ENCODE measurements at regions not wholly inside any gene's neighbourhood (a gene's known extent, or its start where the extent isn't known, plus 50 kb on each side); places are given as distances from the start of the nearest gene placed in this dataset.

GRCh38 chr3:124119056-124119716 lies 127.3 kb upstream of the ROPN1 start:
- Histone ChIP-seq H3K4me3 (ENCODE audit: low read depth in 1 of 2, low read length in 2 of 2) (no peak overlapping the region), H3K27ac (ENCODE audit: low read depth, low read length) (no peak overlapping the region), H3K9me3 (ENCODE audit: low read length) (no peaks in the 10 kb centered on the region), H3K9ac (ENCODE audit: low read length) (no peak overlapping the region), H3K4me1 (ENCODE audit: insufficient read depth, low read length) (no peaks in the 10 kb centered on the region), H3K27me3 (ENCODE audit: control insufficient read depth in 1 of 2, insufficient read depth in 2 of 2, low read length in 2 of 2) (no peaks in the 10 kb centered on the region), H3K36me3 (ENCODE audit: insufficient read depth, low read length) (no peaks in the 10 kb centered on the region)

- no peaks in the 10 kb centered on the region for H3K36me3 ChIP-seq (ENCODE audit: insufficient read depth, low read length)
- H3K27me3 ChIP-seq (ENCODE audit: control insufficient read depth in 1 of 2, insufficient read depth in 2 of 2, low read length in 2 of 2) = no peaks in the 10 kb centered on the region
- H3K4me3 ChIP-seq (ENCODE audit: low read depth in 1 of 2, low read length in 2 of 2) = no peak overlapping the region
- no peak overlapping the region for H3K27ac ChIP-seq (ENCODE audit: low read depth, low read length)
- H3K4me1 ChIP-seq (ENCODE audit: insufficient read depth, low read length) = no peaks in the 10 kb centered on the region
- H3K9me3 ChIP-seq (ENCODE audit: low read length) = no peaks in the 10 kb centered on the region
- H3K9ac ChIP-seq (ENCODE audit: low read length) = no peak overlapping the region
These were observed 129.7 kb upstream of the ROPN1 start for GRCh38 chr3:124121379-124122312.

- Histone ChIP-seq H3K36me3 (ENCODE audit: insufficient read depth, low read length) (no peaks in the 10 kb centered on the region), H3K4me3 (ENCODE audit: low read depth in 1 of 2, low read length in 2 of 2) (no peak overlapping the region), H3K4me1 (ENCODE audit: insufficient read depth, low read length) (no peaks in the 10 kb centered on the region), H3K9ac (ENCODE audit: low read length) (no peak overlapping the region), H3K27ac (ENCODE audit: low read depth, low read length) (no peak overlapping the region), H3K27me3 (ENCODE audit: control insufficient read depth in 1 of 2, insufficient read depth in 2 of 2, low read length in 2 of 2) (no peaks in the 10 kb centered on the region), H3K9me3 (ENCODE audit: low read length) (no peaks in the 10 kb centered on the region)
These were observed 133.4 kb upstream of the ROPN1 start for GRCh38 chr3:124125315-124125714.

- Histone ChIP-seq H3K36me3 (ENCODE audit: insufficient read depth, low read length) (no peaks in the 10 kb centered on the region), H3K27ac (ENCODE audit: low read depth, low read length) (no peak overlapping the region), H3K4me3 (ENCODE audit: low read depth in 1 of 2, low read length in 2 of 2) (no peak overlapping the region), H3K27me3 (ENCODE audit: control insufficient read depth in 1 of 2, insufficient read depth in 2 of 2, low read length in 2 of 2) (no peaks in the 10 kb centered on the region), H3K9me3 (ENCODE audit: low read length) (no peaks in the 10 kb centered on the region), H3K4me1 (ENCODE audit: insufficient read depth, low read length) (no peaks in the 10 kb centered on the region), H3K9ac (ENCODE audit: low read length) (no peak overlapping the region)
These were observed 134.6 kb upstream of the ROPN1 start for GRCh38 chr3:124126436-124127023.

DNA sequence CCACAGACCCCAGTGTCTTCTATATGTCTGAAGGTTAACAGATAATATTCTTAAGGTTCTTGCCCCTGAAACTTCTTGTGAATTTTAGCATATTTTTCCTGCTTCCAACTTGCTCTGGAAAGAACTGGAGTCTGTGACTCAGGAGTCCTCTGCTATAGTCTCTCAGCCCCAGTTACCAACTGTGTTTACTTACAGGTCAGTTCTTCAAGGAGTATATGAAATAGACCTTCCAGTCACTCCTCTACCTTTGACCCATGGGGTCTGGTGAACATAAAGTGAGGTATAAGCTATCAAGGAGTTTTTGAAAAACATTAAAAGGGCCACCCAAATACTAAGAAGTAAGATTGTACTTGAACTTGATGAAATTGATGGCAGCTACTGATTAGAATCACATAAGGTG lies 139.2 kb upstream of the ROPN1 start:
- H3K27ac ChIP-seq (ENCODE audit: low read depth, low read length) = no peak overlapping the region
- no peaks in the 10 kb centered on the region for H3K4me1 ChIP-seq (ENCODE audit: insufficient read depth, low read length)
- no peak overlapping the region for H3K4me3 ChIP-seq (ENCODE audit: low read depth in 1 of 2, low read length in 2 of 2)

GRCh38 chr3:124131580-124131979 lies 139.7 kb upstream of the ROPN1 start:
- Histone ChIP-seq H3K36me3 (ENCODE audit: insufficient read depth, low read length) (no peaks in the 10 kb centered on the region), H3K27ac (ENCODE audit: low read depth, low read length) (no peak overlapping the region), H3K27me3 (ENCODE audit: control insufficient read depth in 1 of 2, insufficient read depth in 2 of 2, low read length in 2 of 2) (no peaks in the 10 kb centered on the region), H3K9me3 (ENCODE audit: low read length) (no peaks in the 10 kb centered on the region), H3K9ac (ENCODE audit: low read length) (no peak overlapping the region), H3K4me3 (ENCODE audit: low read depth in 1 of 2, low read length in 2 of 2) (no peak overlapping the region), H3K4me1 (ENCODE audit: insufficient read depth, low read length) (no peaks in the 10 kb centered on the region)

More for the DNA sequence above, 139.2 kb upstream of the ROPN1 start:
- no peak overlapping the region for H3K9ac ChIP-seq (ENCODE audit: low read length)
- no peaks in the 10 kb centered on the region for H3K27me3 ChIP-seq (ENCODE audit: control insufficient read depth in 1 of 2, insufficient read depth in 2 of 2, low read length in 2 of 2)
- H3K9me3 ChIP-seq (ENCODE audit: low read length) = no peaks in the 10 kb centered on the region
- H3K36me3 ChIP-seq (ENCODE audit: insufficient read depth, low read length) = no peaks in the 10 kb centered on the region

GRCh38 chr3:124132813-124133212 lies 140.9 kb upstream of the ROPN1 start:
- Histone ChIP-seq H3K4me3 (ENCODE audit: low read depth in 1 of 2, low read length in 2 of 2) (no peak overlapping the region), H3K36me3 (ENCODE audit: insufficient read depth, low read length) (no peaks in the 10 kb centered on the region), H3K27me3 (ENCODE audit: control insufficient read depth in 1 of 2, insufficient read depth in 2 of 2, low read length in 2 of 2) (no peaks in the 10 kb centered on the region), H3K27ac (ENCODE audit: low read depth, low read length) (no peak overlapping the region), H3K9ac (ENCODE audit: low read length) (no peak overlapping the region), H3K9me3 (ENCODE audit: low read length) (no peaks in the 10 kb centered on the region), H3K4me1 (ENCODE audit: insufficient read depth, low read length) (no peaks in the 10 kb centered on the region)

- Histone ChIP-seq H3K27me3 (ENCODE audit: control insufficient read depth in 1 of 2, insufficient read depth in 2 of 2, low read length in 2 of 2) (no peaks in the 10 kb centered on the region), H3K9ac (ENCODE audit: low read length) (no peak overlapping the region), H3K36me3 (ENCODE audit: insufficient read depth, low read length) (no peaks in the 10 kb centered on the region), H3K4me1 (ENCODE audit: insufficient read depth, low read length) (no peaks in the 10 kb centered on the region), H3K9me3 (ENCODE audit: low read length) (no peaks in the 10 kb centered on the region), H3K4me3 (ENCODE audit: low read depth in 1 of 2, low read length in 2 of 2) (no peak overlapping the region), H3K27ac (ENCODE audit: low read depth, low read length) (no peak overlapping the region)
These were observed 141.5 kb upstream of the ROPN1 start for GRCh38 chr3:124133366-124133940.

- H3K36me3 ChIP-seq (ENCODE audit: insufficient read depth, low read length) = no peaks in the 10 kb centered on the region
- no peak overlapping the region for H3K9ac ChIP-seq (ENCODE audit: low read length)
- H3K4me3 ChIP-seq (ENCODE audit: low read depth in 1 of 2, low read length in 2 of 2) = no peak overlapping the region
- H3K27ac ChIP-seq (ENCODE audit: low read depth, low read length) = no peak overlapping the region
- no peaks in the 10 kb centered on the region for H3K4me1 ChIP-seq (ENCODE audit: insufficient read depth, low read length)
- no peaks in the 10 kb centered on the region for H3K27me3 ChIP-seq (ENCODE audit: control insufficient read depth in 1 of 2, insufficient read depth in 2 of 2, low read length in 2 of 2)
- no peaks in the 10 kb centered on the region for H3K9me3 ChIP-seq (ENCODE audit: low read length)
These were observed 145.3 kb upstream of the ROPN1 start for GRCh38 chr3:124137216-124137615.

- no peaks in the 10 kb centered on the region for H3K9me3 ChIP-seq (ENCODE audit: low read length)
- H3K27me3 ChIP-seq (ENCODE audit: control insufficient read depth in 1 of 2, insufficient read depth in 2 of 2, low read length in 2 of 2) = no peaks in the 10 kb centered on the region
These were observed 146.2 kb upstream of the ROPN1 start for GRCh38 chr3:124138148-124138547.

DNA sequence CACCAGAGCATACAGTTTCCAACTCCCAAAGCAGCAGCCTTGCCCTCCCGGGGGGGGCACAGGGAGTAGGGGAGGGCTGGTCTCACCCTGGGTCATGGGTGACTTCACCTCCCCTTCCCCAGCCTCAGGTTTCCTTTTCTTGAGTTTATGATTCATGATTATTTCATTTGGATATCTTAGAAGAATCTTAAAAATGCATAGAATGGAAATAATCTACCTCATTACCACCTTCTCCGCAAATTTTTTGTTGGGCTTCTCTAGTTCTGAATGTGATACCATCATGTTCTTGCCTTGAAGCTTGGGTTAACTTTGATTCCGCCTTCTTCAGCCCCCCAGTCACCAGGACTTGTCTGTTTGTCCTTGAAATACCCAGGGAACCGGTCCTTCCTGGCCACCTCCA lies 148.8 kb upstream of the ROPN1 start:
- H3K27ac ChIP-seq (ENCODE audit: low read depth, low read length) = no peak overlapping the region
- H3K9ac ChIP-seq (ENCODE audit: low read length) = no peak overlapping the region
- no peaks in the 10 kb centered on the region for H3K36me3 ChIP-seq (ENCODE audit: insufficient read depth, low read length)
- no peaks in the 10 kb centered on the region for H3K4me1 ChIP-seq (ENCODE audit: insufficient read depth, low read length)
- no peaks in the 10 kb centered on the region for H3K9me3 ChIP-seq (ENCODE audit: low read length)
- H3K27me3 ChIP-seq (ENCODE audit: control insufficient read depth in 1 of 2, insufficient read depth in 2 of 2, low read length in 2 of 2) = no peaks in the 10 kb centered on the region
- no peak overlapping the region for H3K4me3 ChIP-seq (ENCODE audit: low read depth in 1 of 2, low read length in 2 of 2)

More at GRCh38 chr3:124138148-124138547, 146.2 kb upstream of the ROPN1 start:
- Histone ChIP-seq H3K9ac (ENCODE audit: low read length) (no peak overlapping the region), H3K36me3 (ENCODE audit: insufficient read depth, low read length) (no peaks in the 10 kb centered on the region), H3K4me1 (ENCODE audit: insufficient read depth, low read length) (no peaks in the 10 kb centered on the region), H3K4me3 (ENCODE audit: low read depth in 1 of 2, low read length in 2 of 2) (no peak overlapping the region), H3K27ac (ENCODE audit: low read depth, low read length) (no peak overlapping the region)

All from muscle layer of colon (tissue), 2 donors.